HG03039 (cell line): ENCODE measurements at regions not wholly inside any gene's neighbourhood (a gene's known extent, or its start where the extent isn't known, plus 50 kb on each side); places are given as distances from the start of the nearest gene placed in this dataset.
"Not testable (repeated sequence)": the region's sequence is repeated elsewhere in the genome, so short reads cannot be mapped to it uniquely, and the experiment has no call there.

Source experiments
- ATAC-seq: cut with Tn5 transposase; IDR thresholded peaks from one replicate; pipeline ENCODE4 v1.9.1; 2021; ENCODE audit warnings: mild to moderate bottlenecking, moderate library complexity; ENCODE audit not compliant: unreplicated experiment

DNA sequence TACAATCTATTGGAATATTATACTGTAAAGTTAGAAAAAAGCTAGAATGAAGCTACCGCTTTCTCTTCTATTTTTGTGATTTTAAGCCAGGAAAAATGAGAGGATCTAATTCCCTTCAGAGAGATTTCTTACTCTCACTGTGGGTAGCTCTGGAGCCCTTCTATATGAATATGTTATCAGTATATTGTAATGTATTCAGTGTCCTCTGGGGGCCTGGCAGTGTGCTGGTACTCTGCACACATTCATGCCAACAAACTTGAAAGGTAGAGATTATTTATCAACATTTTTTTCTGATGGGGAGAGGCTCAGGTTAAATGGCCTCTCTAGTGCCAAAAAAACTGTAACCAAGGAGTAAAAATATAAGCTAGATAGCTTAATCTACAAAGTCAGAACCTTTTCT, 292.8 kb downstream of the TTC6 start:
- no peak for ATAC-seq

DNA sequence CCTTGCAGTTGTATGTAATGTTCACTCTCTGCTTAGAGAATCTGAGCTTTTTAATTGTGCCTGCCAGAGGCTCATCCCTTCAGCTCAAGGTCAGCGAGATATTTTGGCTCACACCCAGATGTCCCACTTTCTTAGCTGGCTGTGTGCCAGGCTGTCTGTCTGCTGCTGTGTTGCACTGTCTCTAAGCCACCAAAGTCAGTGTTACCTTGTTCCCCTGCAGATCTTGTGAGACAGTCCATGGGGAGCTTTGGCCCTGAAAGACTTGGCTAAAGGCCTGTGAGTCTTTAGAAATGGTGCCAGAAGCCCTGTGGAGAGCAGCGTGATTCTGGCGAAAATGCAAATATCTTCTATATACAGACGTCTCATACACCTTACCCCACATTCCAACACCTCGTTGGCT, 293.7 kb downstream of the TTC6 start:
- no peak for ATAC-seq

DNA sequence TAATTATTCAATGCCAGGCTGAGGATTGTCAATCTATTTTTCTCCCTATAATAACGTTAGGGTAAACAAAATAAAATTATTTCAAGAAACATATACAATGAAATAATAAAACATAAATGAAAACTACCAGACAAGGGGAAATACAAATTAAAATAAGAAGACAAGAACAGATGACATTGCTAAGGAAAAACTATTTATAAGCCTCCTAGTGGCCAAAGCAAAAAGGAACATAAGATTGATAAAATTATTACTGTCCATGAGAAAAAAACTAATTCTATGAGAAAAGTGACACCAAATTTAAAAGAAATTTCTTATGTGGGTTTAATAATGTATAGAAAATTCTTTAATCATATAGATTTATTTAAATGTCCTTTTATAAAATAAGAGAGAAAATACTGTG, 294.7 kb downstream of the TTC6 start:
- no peak for ATAC-seq

- ATAC-seq: not testable (repeated sequence)
Observed at GRCh38 chr14:37891500-37891899, 296.1 kb downstream of the TTC6 start.

DNA sequence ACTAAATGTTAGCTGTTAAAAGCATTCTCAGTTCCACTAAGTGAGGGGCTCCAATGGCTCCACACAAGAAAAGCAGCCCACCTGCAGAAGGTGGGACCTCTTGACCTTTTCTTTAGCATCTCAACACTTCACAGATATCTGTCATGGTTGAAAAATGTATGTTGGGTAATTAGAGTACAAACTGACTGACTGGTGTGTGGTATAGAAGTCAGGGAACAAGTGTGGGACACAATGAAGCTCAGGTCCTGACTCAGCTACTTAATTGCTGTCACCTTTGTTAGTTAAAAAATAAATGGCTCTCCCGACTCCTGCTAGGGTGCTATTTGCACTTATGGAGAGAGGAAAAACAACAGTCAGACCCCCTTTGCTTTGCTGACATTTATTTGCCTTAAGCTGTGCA, 299.0 kb downstream of the TTC6 start:
- no peak for ATAC-seq

DNA sequence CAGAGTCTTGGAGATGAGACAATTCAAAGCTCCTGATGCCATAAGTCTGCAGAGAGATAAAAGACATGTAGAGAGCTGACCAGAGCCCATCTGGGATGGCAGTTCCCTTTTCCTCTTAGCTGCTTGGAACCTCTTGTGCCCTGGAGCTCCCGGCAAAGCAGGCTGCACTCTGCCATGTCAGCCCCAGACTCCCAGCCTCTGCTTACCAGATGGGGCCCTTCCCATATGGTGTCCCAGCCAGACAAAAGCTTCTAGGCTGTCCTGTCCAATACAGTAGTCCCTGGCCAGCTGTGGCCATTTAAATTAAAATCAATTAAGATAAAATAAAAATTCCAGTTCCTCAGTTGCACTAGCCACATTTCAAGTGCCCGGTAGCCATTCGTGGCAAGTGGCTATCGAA, 303.9 kb downstream of the TTC6 start:
- ATAC-seq: no peak

- no peak for ATAC-seq
Observed at GRCh38 chr14:37900561-37900960, 305.1 kb downstream of the TTC6 start.

GRCh38 chr14:37901978-37902377, 305.7 kb upstream of the SSTR1 start:
- ATAC-seq: no peak

DNA sequence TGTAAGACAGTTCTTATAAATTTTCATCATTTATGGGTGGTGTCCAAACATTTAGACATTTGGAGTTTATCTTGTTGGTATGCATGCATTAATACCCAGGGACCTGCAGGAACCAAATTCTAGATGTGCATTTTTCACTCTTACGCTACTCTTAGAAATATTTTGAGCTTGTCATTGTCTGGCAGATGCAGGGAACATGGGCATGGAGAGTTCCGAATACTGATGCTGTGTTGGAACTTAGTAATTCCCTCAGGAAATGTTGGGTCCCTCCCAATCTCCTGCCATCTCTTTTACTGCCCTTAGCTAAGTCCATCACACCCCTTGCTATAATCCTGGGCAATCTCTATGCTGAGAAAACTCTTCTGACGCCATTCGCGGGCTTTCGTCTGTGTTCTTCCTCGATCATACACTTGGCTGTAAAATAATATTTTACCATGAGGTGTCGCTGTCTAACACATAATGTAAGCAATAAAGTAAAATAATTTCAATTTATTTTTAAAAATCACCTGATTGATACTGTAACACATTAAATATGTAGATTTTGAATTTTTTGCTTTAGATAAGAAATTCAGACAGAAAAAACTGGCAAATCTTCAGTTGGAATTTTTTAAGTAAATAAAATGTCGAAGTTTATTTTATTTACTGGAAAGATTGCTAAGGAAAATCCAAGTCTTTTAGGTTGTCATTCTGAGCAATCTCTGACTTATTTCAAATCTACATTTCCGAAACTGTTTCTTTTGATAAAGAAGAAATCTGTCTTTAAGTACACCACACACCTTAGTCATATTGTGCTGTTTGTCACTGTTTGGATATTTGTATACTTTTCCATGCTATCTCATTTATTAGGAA, 304.1 kb upstream of the SSTR1 start:
- ATAC-seq: no peak

DNA sequence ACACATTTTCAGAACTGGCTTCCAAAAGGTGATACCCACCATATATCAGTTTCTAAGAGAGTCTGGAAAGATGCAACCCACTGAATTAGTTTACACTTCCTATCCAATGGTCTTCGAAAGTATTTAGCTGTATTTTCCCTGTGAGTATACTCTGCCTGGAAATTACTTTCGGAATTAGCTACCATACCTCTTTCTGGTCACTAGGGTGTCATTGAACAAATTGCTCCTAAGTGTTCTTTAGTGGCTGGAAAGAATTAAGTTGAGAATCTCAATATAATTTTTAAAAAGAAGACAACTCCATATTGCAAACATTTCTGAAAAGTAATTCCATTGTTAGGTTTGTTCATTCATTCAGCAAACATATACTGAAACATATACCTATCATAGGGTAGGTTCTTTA, 283.1 kb upstream of the SSTR1 start:
- no peak for ATAC-seq

- no peak for ATAC-seq
Observed at GRCh38 chr14:37932008-37932407, 275.7 kb upstream of the SSTR1 start.

- no peak for ATAC-seq
Observed at GRCh38 chr14:37932481-37932880, 275.2 kb upstream of the SSTR1 start.

GRCh38 chr14:37936971-37937370, 270.7 kb upstream of the SSTR1 start:
- ATAC-seq: no peak

GRCh38 chr14:37939442-37940028, 268.2 kb upstream of the SSTR1 start:
- no peak for ATAC-seq

DNA sequence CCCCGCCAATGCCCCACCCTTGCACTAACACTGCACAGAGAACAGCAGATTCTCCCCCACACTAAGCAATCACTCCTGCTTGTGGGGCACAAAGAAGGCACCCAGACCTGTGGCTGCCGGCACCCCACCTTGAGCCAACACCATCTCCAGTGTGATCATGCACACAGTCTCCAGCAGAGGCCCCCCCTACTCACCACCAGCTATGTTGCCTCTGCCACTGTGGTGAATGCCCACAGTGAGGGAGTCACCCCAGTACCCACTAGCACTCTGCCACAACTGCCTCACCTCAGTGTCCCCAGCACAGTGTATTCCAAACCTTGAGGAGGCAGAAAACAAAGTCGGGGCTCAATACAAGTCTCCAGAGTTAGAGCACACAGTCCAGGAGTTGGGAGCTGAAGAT, 261.7 kb upstream of the SSTR1 start:
- ATAC-seq: no peak

DNA sequence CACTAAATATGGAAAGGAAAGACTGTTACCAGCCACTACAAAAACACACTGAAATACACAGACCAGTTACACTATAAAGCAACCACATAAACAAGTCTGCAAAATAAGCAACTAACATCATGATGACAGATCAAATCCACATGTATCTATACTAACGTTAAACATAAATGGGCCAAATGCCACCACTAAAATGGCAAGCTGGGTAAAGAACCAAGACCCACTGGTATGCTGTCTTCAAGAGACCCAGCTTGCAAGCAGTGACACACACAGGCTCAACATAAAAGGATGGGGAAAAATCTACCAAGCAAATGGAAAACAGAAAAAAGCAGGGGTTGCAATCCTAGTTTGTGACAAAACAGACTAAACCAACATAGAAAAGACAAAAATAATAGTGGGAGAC, 260.9 kb upstream of the SSTR1 start:
- ATAC-seq: no peak

DNA sequence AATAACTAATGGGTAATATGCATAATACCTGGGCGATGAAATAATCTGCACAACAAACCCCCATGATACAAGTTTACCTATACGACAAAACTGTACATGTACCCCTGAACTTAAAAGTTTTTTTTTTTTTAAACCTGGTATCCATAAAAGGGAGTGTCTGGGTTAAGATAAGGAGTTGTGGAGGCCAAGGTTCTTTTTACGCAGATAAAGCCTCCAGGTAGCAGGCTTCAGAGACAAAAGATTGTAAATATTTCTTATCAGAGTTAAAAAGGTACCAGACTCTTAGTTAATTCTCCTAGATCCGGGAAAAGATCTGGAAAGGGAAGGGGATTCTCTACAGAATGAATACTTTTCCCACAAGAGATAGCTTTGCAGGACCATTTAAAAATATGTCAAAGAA, 259.4 kb upstream of the SSTR1 start:
- no peak for ATAC-seq

DNA sequence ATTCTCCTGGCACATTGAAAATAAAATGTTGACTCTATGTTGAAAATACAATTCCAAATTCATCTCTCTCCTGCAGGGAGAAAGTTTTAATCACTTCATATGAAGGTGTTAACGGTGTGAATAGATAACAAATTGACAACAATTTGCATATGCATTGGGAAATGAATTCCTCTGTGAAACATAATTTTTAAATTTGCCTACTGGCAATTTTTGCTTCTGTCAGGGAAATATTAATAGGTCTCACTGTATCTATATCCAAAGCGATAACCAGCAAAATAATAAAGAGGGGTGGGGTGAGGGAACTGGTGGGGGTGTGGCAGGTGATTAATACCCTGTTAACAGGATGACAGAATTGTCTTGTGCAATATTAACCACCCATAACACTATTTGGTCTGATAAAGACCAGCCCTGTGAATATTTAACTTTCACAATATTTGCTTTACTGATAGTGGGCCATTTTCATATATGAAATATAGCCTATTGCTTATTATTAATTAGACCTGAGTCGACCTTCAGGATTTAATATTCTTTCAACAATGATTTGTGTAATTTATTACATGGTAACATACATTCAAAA, 239.0 kb upstream of the SSTR1 start:
- no peak for ATAC-seq

GRCh38 chr14:37969511-37969979, 238.2 kb upstream of the SSTR1 start:
- no peak for ATAC-seq

DNA sequence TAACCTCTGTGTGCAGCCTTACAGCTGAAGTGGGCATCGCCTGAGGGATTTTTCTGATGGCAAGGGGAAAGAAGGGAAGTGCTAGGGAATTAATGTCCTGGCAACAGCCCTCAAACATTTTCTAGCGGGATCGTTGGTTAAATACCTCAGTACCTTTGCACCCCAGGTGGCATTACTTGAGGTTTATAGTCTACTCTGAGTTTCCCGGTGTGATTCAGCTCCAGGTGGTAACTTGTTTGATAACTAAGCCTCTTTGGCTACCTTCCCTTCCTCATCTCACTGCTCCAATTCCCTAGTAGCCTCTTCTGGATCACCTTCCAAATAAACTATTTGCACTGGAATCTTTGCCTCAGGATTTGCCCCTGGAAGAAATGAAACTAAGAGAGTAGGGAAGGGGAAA, 237.0 kb upstream of the SSTR1 start:
- no peak for ATAC-seq

GRCh38 chr14:37972941-37973887, 234.5 kb upstream of the SSTR1 start:
- ATAC-seq: no peak
